Endometrium (tissue), 2 donors: ENCODE measurements at regions not wholly inside any gene's neighbourhood (a gene's known extent, or its start where the extent isn't known, plus 50 kb on each side); places are given as distances from the start of the nearest gene placed in this dataset.

Source experiments
- FAIRE-seq: peaks from 2 replicates; lab custom pipeline; 2012; peaks lifted over from hg19 to GRCh38; lab: Jason Lieb, UNC
- donor health status: control.
- donor health status: control.

GRCh38 chr20:39698752-39699151 lies 736.6 kb downstream of the DHX35 start:
- FAIRE-seq, result peak; percentile 45

GRCh38 chr20:39691151-39691862 lies 729.2 kb downstream of the DHX35 start:
- FAIRE-seq, result no peak

- no peak for FAIRE-seq
Measured at GRCh38 chr20:39676857-39677391, 714.8 kb downstream of the DHX35 start.

GRCh38 chr20:39676241-39676640 lies 714.1 kb downstream of the DHX35 start:
- FAIRE-seq, result no peak

GRCh38 chr20:39674842-39675241 lies 712.7 kb downstream of the DHX35 start:
- FAIRE-seq, result no peak

GRCh38 chr20:39670988-39671387 lies 708.8 kb downstream of the DHX35 start:
- no peak for FAIRE-seq

- no peak for FAIRE-seq
Measured at GRCh38 chr20:39669659-39670058, 707.5 kb downstream of the DHX35 start.

- FAIRE-seq, result no peak
Measured at GRCh38 chr20:39668038-39668437, 705.9 kb downstream of the DHX35 start.

GRCh38 chr20:39661833-39662232 lies 699.7 kb downstream of the DHX35 start:
- no peak for FAIRE-seq

- FAIRE-seq, result no peak
Measured at GRCh38 chr20:39660965-39661364, 698.8 kb downstream of the DHX35 start.

GRCh38 chr20:39660226-39660625 lies 698.1 kb downstream of the DHX35 start:
- FAIRE-seq, result no peak

- no peak for FAIRE-seq
Measured at GRCh38 chr20:39658662-39659409, 696.7 kb downstream of the DHX35 start.

GRCh38 chr20:39654171-39654570 lies 692.0 kb downstream of the DHX35 start:
- FAIRE-seq, result no peak

- FAIRE-seq, result no peak
Measured at GRCh38 chr20:39651645-39652325, 689.6 kb downstream of the DHX35 start.

- FAIRE-seq, result no peak
Measured at GRCh38 chr20:39646874-39647413, 684.8 kb downstream of the DHX35 start.

GRCh38 chr20:39645131-39645530 lies 683.0 kb downstream of the DHX35 start:
- no peak for FAIRE-seq

- no peak for FAIRE-seq
Measured at GRCh38 chr20:39643292-39643691, 681.1 kb downstream of the DHX35 start.

GRCh38 chr20:39641423-39641822 lies 679.3 kb downstream of the DHX35 start:
- no peak for FAIRE-seq

- FAIRE-seq, result no peak
Measured at GRCh38 chr20:39640147-39640546, 678.0 kb downstream of the DHX35 start.

GRCh38 chr20:39638731-39639130 lies 676.6 kb downstream of the DHX35 start:
- FAIRE-seq, result no peak

- no peak for FAIRE-seq
Measured at GRCh38 chr20:39633689-39634088, 671.5 kb downstream of the DHX35 start.

GRCh38 chr20:39632757-39633156 lies 670.6 kb downstream of the DHX35 start:
- FAIRE-seq, result no peak

GRCh38 chr20:39632176-39632575 lies 670.0 kb downstream of the DHX35 start:
- no peak for FAIRE-seq
